Ishikawa (cell line): ENCODE measurements at regions not wholly inside any gene's neighbourhood (a gene's known extent, or its start where the extent isn't known, plus 50 kb on each side); places are given as distances from the start of the nearest gene placed in this dataset.

ENCODE experiments used
- CEBPB ChIP-seq: IDR thresholded peaks from 2 replicates; pipeline ENCODE4 v1.6.1; 2012
- CREB1 ChIP-seq: IDR thresholded peaks from 2 replicates; pipeline ENCODE4 v1.6.1; 2012; ENCODE audit warnings: low read depth
- EGR1 ChIP-seq: IDR thresholded peaks from 2 replicates; pipeline ENCODE4 v1.6.1; 2012
- EP300 ChIP-seq: IDR thresholded peaks from 2 replicates; pipeline ENCODE4 v1.6.1; 2012; ENCODE audit warnings: borderline replicate concordance
- FOXM1 ChIP-seq: IDR thresholded peaks from 2 replicates; pipeline ENCODE4 v1.6.1; 2012; ENCODE audit warnings: low read depth, borderline replicate concordance
- MAX ChIP-seq: IDR thresholded peaks from 2 replicates; pipeline ENCODE4 v1.6.1; 2012
- NFIC ChIP-seq: IDR thresholded peaks from 2 replicates; pipeline ENCODE4 v1.6.1; 2012
- RAD21 ChIP-seq: IDR thresholded peaks from 2 replicates; pipeline ENCODE4 v1.6.1; 2012; ENCODE audit warnings: low read depth
- REST ChIP-seq: IDR thresholded peaks from 2 replicates; pipeline ENCODE4 v1.6.1; 2012; ENCODE audit warnings: low read depth, mild to moderate bottlenecking
- TAF1 ChIP-seq: IDR thresholded peaks from 2 replicates; pipeline ENCODE4 v1.6.1; 2012; ENCODE audit warnings: low read depth, mild to moderate bottlenecking
- TCF12 ChIP-seq: IDR thresholded peaks from 2 replicates; pipeline ENCODE4 v1.6.1; 2012; ENCODE audit warnings: low read depth
- TEAD4 ChIP-seq: IDR thresholded peaks from 2 replicates; pipeline ENCODE4 v1.6.1; 2012
- USF1 ChIP-seq: IDR thresholded peaks from 2 replicates; pipeline ENCODE4 v1.6.1; 2012
- YY1 ChIP-seq: IDR thresholded peaks from 2 replicates; pipeline ENCODE4 v1.6.1; 2012; ENCODE audit warnings: low read depth
- ZBTB7A ChIP-seq: IDR thresholded peaks from 2 replicates; pipeline ENCODE4 v1.6.1; 2012; ENCODE audit warnings: low read depth

- TF ChIP-seq ZBTB7A (no peak), TCF12 (no peak), CREB1 (no peak), EGR1 (no peak), TEAD4 (no peak), REST (no peak)
These were observed 165.0 kb upstream of the SRRM4 start for GRCh38 chr12:118816296-118816695.

- TF ChIP-seq RAD21 = no peak
- TF ChIP-seq FOXM1 = no peak
- no peak for TF ChIP-seq NFIC
- no peak for TF ChIP-seq MAX
- no peak for TF ChIP-seq YY1
- TF ChIP-seq TEAD4 = no peak
These were observed 159.9 kb upstream of the SRRM4 start for GRCh38 chr12:118821386-118821925.

- TF ChIP-seq CREB1 (no peak), USF1 (no peak), CEBPB (no peak), REST (no peak), EP300 (no peak), FOXM1 (no peak), EGR1 (no peak), ZBTB7A (no peak), NFIC (no peak), RAD21 (no peak), TEAD4 (no peak), TCF12 (no peak), MAX (no peak), TAF1 (no peak), YY1 (no peak)
These were observed 158.8 kb upstream of the SRRM4 start for GRCh38 chr12:118822512-118822911.

- TF ChIP-seq CREB1 = no peak
- TF ChIP-seq RAD21 = no peak
- no peak for TF ChIP-seq TEAD4
- TF ChIP-seq CEBPB = no peak
- no peak for TF ChIP-seq REST
- no peak for TF ChIP-seq USF1
- TF ChIP-seq TCF12 = no peak
- no peak for TF ChIP-seq YY1
- TF ChIP-seq MAX = no peak
- no peak for TF ChIP-seq NFIC
- no peak for TF ChIP-seq FOXM1
- TF ChIP-seq ZBTB7A = no peak
These were observed 154.3 kb upstream of the SRRM4 start for GRCh38 chr12:118827047-118827446.

- TF ChIP-seq TCF12 = no peak
- TF ChIP-seq TEAD4 = no peak
- no peak for TF ChIP-seq TAF1
- TF ChIP-seq YY1 = no peak
- no peak for TF ChIP-seq EGR1
- no peak for TF ChIP-seq EP300
- no peak for TF ChIP-seq CEBPB
- TF ChIP-seq CREB1 = no peak
- no peak for TF ChIP-seq RAD21
These were observed 153.7 kb upstream of the SRRM4 start for GRCh38 chr12:118827606-118828005.
